Non-pigmented ciliary epithelial cell (primary cell): ENCODE measurements at regions not wholly inside any gene's neighbourhood (a gene's known extent, or its start where the extent isn't known, plus 50 kb on each side); places are given as distances from the start of the nearest gene placed in this dataset.

Source experiments
- DNase-seq: peaks from one replicate; pipeline ENCODE4 v3.0.0-alpha.2; 2010; ENCODE audit warnings: low read depth

- no peak for DNase-seq
Measured at GRCh38 chr21:18954441-18954844, 550.9 kb upstream of the TMPRSS15 start.

- DNase-seq = no peak
Measured at GRCh38 chr21:18959817-18960216, 556.2 kb upstream of the TMPRSS15 start.

- no peak for DNase-seq
Measured at GRCh38 chr21:18960306-18960705, 556.7 kb upstream of the TMPRSS15 start.

GRCh38 chr21:18970416-18970815, 566.8 kb upstream of the TMPRSS15 start:
- DNase-seq = no peak

GRCh38 chr21:18970941-18971340, 567.4 kb upstream of the TMPRSS15 start:
- DNase-seq = no peak

- no peak for DNase-seq
Measured at GRCh38 chr21:18985584-18985983, 582.0 kb upstream of the TMPRSS15 start.

- no peak for DNase-seq
Measured at GRCh38 chr21:18986197-18986596, 582.6 kb upstream of the TMPRSS15 start.

GRCh38 chr21:18987520-18988026, 584.0 kb upstream of the TMPRSS15 start:
- DNase-seq = no peak

GRCh38 chr21:18989953-18990495, 586.4 kb upstream of the TMPRSS15 start:
- no peak for DNase-seq

GRCh38 chr21:18991846-18992245, 588.3 kb upstream of the TMPRSS15 start:
- no peak for DNase-seq

GRCh38 chr21:19010251-19010650, 606.7 kb upstream of the TMPRSS15 start:
- no peak for DNase-seq

GRCh38 chr21:19010996-19011395, 607.4 kb upstream of the TMPRSS15 start:
- DNase-seq = no peak

GRCh38 chr21:19011451-19011850, 607.9 kb upstream of the TMPRSS15 start:
- DNase-seq = no peak

GRCh38 chr21:19013916-19014315, 610.3 kb upstream of the TMPRSS15 start:
- DNase-seq = no peak

- DNase-seq = no peak
Measured at GRCh38 chr21:19018529-19018928, 614.9 kb upstream of the TMPRSS15 start.

- no peak for DNase-seq
Measured at GRCh38 chr21:19022978-19023377, 619.4 kb upstream of the TMPRSS15 start.

- DNase-seq = no peak
Measured at GRCh38 chr21:19026911-19027310, 623.3 kb upstream of the TMPRSS15 start.

GRCh38 chr21:19029816-19030215, 626.2 kb upstream of the TMPRSS15 start:
- DNase-seq = peak; percentile 2

- no peak for DNase-seq
Measured at GRCh38 chr21:19031953-19032352, 628.4 kb upstream of the TMPRSS15 start.

- DNase-seq = no peak
Measured at GRCh38 chr21:19034041-19034440, 630.5 kb upstream of the TMPRSS15 start.

- no peak for DNase-seq
Measured at GRCh38 chr21:19034560-19034959, 631.0 kb upstream of the TMPRSS15 start.

- no peak for DNase-seq
Measured at GRCh38 chr21:19045876-19046275, 642.3 kb upstream of the TMPRSS15 start.

GRCh38 chr21:19048098-19048672, 644.6 kb upstream of the TMPRSS15 start:
- no peak for DNase-seq

- DNase-seq = no peak
Measured at GRCh38 chr21:19049567-19049966, 646.0 kb upstream of the TMPRSS15 start.
